ENCODE measurements at regions not wholly inside any gene's neighbourhood (a gene's known extent, or its start where the extent isn't known, plus 50 kb on each side); places are given as distances from the start of the nearest gene placed in this dataset.

DNA sequence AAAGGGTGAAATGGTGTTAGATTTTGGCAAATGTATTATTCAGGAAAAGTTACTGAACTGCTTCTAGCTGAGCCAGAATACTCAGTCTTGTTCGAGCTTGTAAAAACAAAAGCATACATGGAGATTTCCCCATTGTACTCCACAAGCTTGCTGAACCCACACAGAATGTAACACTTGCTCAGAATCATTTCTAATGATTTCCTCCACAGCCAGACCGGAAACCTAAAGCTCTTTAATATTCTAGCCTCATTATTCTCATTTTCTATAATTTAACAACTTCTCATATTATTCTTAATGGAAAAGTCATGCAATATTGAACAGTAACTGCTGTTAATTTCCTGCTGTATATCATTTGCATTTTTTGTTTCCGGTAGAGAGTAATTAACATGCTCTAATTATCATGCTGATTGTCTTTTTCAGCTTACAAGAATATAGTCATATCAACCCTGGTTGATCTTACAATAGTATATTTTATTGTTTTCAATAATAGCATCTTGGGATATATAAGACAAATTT lies 1387.5 kb upstream of the EYS start:
- Histone ChIP-seq H3K4me3 (no peak overlapping the region), H3K9me3 (no peaks in the 10 kb centered on the region), H3K27ac (no peak overlapping the region), H3K4me2 (no peak overlapping the region), H3K4me1 (no peaks in the 10 kb centered on the region)
- 21% methylated on average over 3 of the region's 3 CpGs for WGBS (ENCODE audit: missing lambda C conversion rate)
- FAIRE-seq (no peak), DNase-seq (ENCODE audit: low read depth in 1 of 2, low spot score in 1 of 2) (no peak), ATAC-seq (no peak)
- ChIA-PET POLR2A (no interaction called here), CTCF (no interaction called here)
- no peak for TF ChIP-seq HMGXB4 (CRISPR knock-in tag; IDR thresholded peaks at IDR 0.05; ENCODE audit: borderline replicate concordance)
- no peak for TF ChIP-seq GATA3 (IDR thresholded peaks at IDR 0.05; ENCODE audit: borderline replicate concordance)
- TF ChIP-seq E2F6 (IDR thresholded peaks at IDR 0.05; ENCODE audit: borderline replicate concordance, low read depth) = no peak
- no peak for TF ChIP-seq KDM1A (IDR thresholded peaks at IDR 0.05; ENCODE audit: low read depth)
- no peak for TF ChIP-seq MAX (IDR thresholded peaks at IDR 0.05)
- no peak for TF ChIP-seq JUN (IDR thresholded peaks at IDR 0.05)
- no peak for TF ChIP-seq HDAC2 (IDR thresholded peaks at IDR 0.05)
- TF ChIP-seq MAZ (IDR thresholded peaks at IDR 0.05; ENCODE audit: borderline replicate concordance, low read depth, low read length) = no peak
- TF ChIP-seq PBX3 (IDR thresholded peaks at IDR 0.05) = no peak
- TF ChIP-seq CBX2 (IDR thresholded peaks at IDR 0.05; ENCODE audit: borderline replicate concordance, low read depth) = no peak
- TF ChIP-seq EHMT2 (IDR thresholded peaks at IDR 0.05; ENCODE audit: low read depth) = no peak
- no peak for TF ChIP-seq FOSB (CRISPR knock-in tag; IDR thresholded peaks at IDR 0.05)
- no peak for TF ChIP-seq RARB (CRISPR knock-in tag; IDR thresholded peaks at IDR 0.05)
- TF ChIP-seq NFE2L2 (conservative IDR thresholded peaks at IDR 0.05; ENCODE audit: low read length) = no peak
- no peak for TF ChIP-seq JUNB (IDR thresholded peaks at IDR 0.05)
- no peak for TF ChIP-seq ZFP36 (IDR thresholded peaks at IDR 0.05; ENCODE audit: borderline replicate concordance, partially characterized antibody)
- TF ChIP-seq, protein P1, sequence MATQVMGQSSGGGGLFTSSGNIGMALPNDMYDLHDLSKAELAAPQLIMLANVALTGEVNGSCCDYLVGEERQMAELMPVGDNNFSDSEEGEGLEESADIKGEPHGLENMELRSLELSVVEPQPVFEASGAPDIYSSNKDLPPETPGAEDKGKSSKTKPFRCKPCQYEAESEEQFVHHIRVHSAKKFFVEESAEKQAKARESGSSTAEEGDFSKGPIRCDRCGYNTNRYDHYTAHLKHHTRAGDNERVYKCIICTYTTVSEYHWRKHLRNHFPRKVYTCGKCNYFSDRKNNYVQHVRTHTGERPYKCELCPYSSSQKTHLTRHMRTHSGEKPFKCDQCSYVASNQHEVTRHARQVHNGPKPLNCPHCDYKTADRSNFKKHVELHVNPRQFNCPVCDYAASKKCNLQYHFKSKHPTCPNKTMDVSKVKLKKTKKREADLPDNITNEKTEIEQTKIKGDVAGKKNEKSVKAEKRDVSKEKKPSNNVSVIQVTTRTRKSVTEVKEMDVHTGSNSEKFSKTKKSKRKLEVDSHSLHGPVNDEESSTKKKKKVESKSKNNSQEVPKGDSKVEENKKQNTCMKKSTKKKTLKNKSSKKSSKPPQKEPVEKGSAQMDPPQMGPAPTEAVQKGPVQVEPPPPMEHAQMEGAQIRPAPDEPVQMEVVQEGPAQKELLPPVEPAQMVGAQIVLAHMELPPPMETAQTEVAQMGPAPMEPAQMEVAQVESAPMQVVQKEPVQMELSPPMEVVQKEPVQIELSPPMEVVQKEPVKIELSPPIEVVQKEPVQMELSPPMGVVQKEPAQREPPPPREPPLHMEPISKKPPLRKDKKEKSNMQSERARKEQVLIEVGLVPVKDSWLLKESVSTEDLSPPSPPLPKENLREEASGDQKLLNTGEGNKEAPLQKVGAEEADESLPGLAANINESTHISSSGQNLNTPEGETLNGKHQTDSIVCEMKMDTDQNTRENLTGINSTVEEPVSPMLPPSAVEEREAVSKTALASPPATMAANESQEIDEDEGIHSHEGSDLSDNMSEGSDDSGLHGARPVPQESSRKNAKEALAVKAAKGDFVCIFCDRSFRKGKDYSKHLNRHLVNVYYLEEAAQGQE (IDR thresholded peaks at IDR 0.05) = no peak

DNA sequence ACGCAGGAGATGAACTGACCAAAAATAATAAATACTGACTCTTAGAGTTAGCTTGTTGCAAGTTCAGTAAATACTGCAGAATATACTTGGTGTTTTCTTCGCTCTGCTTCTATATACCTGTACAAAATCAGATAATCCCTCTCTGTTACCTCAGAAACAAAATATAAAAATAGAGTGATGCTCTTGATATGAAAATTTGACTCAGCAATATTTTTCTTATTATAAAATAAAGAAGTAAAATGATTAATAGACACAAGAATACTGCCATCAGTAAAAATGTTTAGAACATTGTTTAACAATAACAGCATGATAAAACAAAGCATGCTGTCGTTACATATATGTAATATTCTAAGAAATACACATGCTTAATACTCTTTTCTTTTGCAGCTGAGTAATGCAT lies 1366.9 kb upstream of the EYS start:
- 45% methylated on average over 3 of the region's 3 CpGs for WGBS (ENCODE audit: missing lambda C conversion rate)
- POLR2A ChIA-PET = no interaction called here
- H3K9me3 ChIP-seq = no peaks in the 10 kb centered on the region
- no peak overlapping the region for H3K27ac ChIP-seq
- no peak for ATAC-seq
- no peak for TF ChIP-seq E2F6 (IDR thresholded peaks at IDR 0.05; ENCODE audit: borderline replicate concordance, low read depth)
- TF ChIP-seq TFCP2L1 (CRISPR knock-in tag; IDR thresholded peaks at IDR 0.05) = no peak
- TF ChIP-seq FOSB (CRISPR knock-in tag; IDR thresholded peaks at IDR 0.05) = no peak
- TF ChIP-seq MAFK (IDR thresholded peaks at IDR 0.05; ENCODE audit: partially characterized antibody) = no peak
- TF ChIP-seq JUN (IDR thresholded peaks at IDR 0.05) = no peak
- no peak for TF ChIP-seq BCL3 (IDR thresholded peaks at IDR 0.05)
- TF ChIP-seq FOXS1 (CRISPR knock-in tag; IDR thresholded peaks at IDR 0.05) = no peak
- TF ChIP-seq CHD2 (IDR thresholded peaks at IDR 0.05; ENCODE audit: low read length, partially characterized antibody) = no peak
- TF ChIP-seq ZSCAN20 (CRISPR knock-in tag; IDR thresholded peaks at IDR 0.05) = no peak
- TF ChIP-seq RFX5 (IDR thresholded peaks at IDR 0.05) = no peak
- TF ChIP-seq ZC3H11A (IDR thresholded peaks at IDR 0.05) = no peak
- no peak for TF ChIP-seq HEYL (CRISPR knock-in tag; IDR thresholded peaks at IDR 0.05)
- TF ChIP-seq KDM1A (IDR thresholded peaks at IDR 0.05; ENCODE audit: low read depth) = no peak
- TF ChIP-seq TP53 (CRISPR knock-in tag; IDR thresholded peaks at IDR 0.05) = no peak
- TF ChIP-seq EHMT2 (IDR thresholded peaks at IDR 0.05; ENCODE audit: low read depth) = no peak
- no peak for TF ChIP-seq EP300 (IDR thresholded peaks at IDR 0.05)
- TF ChIP-seq MYC (IDR thresholded peaks at IDR 0.05; ENCODE audit: borderline replicate concordance, low read length) = no peak
- H3K4me1 ChIP-seq = no peaks in the 10 kb centered on the region
- no peak for FAIRE-seq
- no peak overlapping the region for H3K4me2 ChIP-seq
- CTCF ChIA-PET = no interaction called here
- no peak for DNase-seq (ENCODE audit: low read depth in 1 of 2, low spot score in 1 of 2)
- no peak overlapping the region for H3K4me3 ChIP-seq

Measured in A549 (cell line).